H1 (cell line): ENCODE measurements at regions not wholly inside any gene's neighbourhood (a gene's known extent, or its start where the extent isn't known, plus 50 kb on each side); places are given as distances from the start of the nearest gene placed in this dataset.

ENCODE experiments used
- BCL11A ChIP-seq, 2 experiments: IDR thresholded peaks; one replicate each; pipeline ENCODE4 v1.6.1; 2011; ENCODE audit warnings: low read depth in 2 of 2, low read length in 2 of 2, mild to moderate bottlenecking in 2 of 2
- CHD7 ChIP-seq: fragments of 300-600 bp; sonication (generic); IDR thresholded peaks from 2 replicates; pipeline ENCODE4 v1.7.1; 2012; ENCODE audit warnings: low read length, moderate library complexity, mild to moderate bottlenecking, inconsistent platforms; ENCODE audit not compliant: insufficient replicate concordance
- GABPA ChIP-seq: IDR thresholded peaks from 2 replicates; pipeline ENCODE4 v1.6.1; 2011; ENCODE audit warnings: mild to moderate bottlenecking, low read length, moderate library complexity, borderline replicate concordance; ENCODE audit not compliant: insufficient read depth
- GTF2F1 ChIP-seq: IDR thresholded peaks from 2 replicates; pipeline ENCODE4 v1.6.1; 2012; ENCODE audit warnings: low read depth, low read length, improper control_type of control experiment, borderline replicate concordance
- NANOG ChIP-seq: IDR thresholded peaks from 2 replicates; pipeline ENCODE4 v1.6.1; 2011; ENCODE audit warnings: low read length, low read depth, mild to moderate bottlenecking, inconsistent platforms; ENCODE audit not compliant: insufficient read depth, poor library complexity, severe bottlenecking
- NRF1 ChIP-seq: IDR thresholded peaks from 2 replicates; pipeline ENCODE4 v1.6.1; 2011; ENCODE audit warnings: mild to moderate bottlenecking, low read depth, low read length, improper control_type of control experiment
- RAD21 ChIP-seq, 2 experiments: IDR thresholded peaks in 1 of 2; conservative IDR thresholded peaks in 1 of 2; 2 replicates each; pipeline ENCODE4 v1.6.1; 2011; ENCODE audit warnings: low read depth in 2 of 2, low read length in 2 of 2, improper control_type of control experiment in 1 of 2, inconsistent platforms in 1 of 2, mild to moderate bottlenecking in 1 of 2, moderate library complexity in 1 of 2
- SIX5 ChIP-seq: IDR thresholded peaks from 2 replicates; pipeline ENCODE4 v1.6.1; 2011; ENCODE audit warnings: mild to moderate bottlenecking, low read depth, low read length
- TAF7 ChIP-seq: optimal IDR thresholded peaks from 2 replicates; pipeline ENCODE3; 2011; ENCODE audit warnings: low read depth, mild to moderate bottlenecking, inconsistent platforms, low read length, moderate library complexity, borderline replicate concordance
- TF ChIP-seq, protein P1 (sequence below): IDR thresholded peaks from 2 replicates; pipeline ENCODE4 v1.6.1; 2012; ENCODE audit warnings: inconsistent platforms

- TF ChIP-seq CHD7 (no peak), NRF1 (no peak), TAF7 (no peak), BCL11A (IDR thresholded peaks at IDR 0.05; ENCODE audit: low read depth in 2 of 2, low read length in 2 of 2) (no peak), GTF2F1 (no peak), NANOG (no peak), SIX5 (no peak), GABPA (no peak), RAD21 (IDR thresholded peaks at IDR 0.05 in 1 of 2, conservative IDR thresholded peaks at IDR 0.05 in 1 of 2; ENCODE audit: low read depth in 2 of 2, low read length in 2 of 2) (no peak)
- TF ChIP-seq, protein P1, sequence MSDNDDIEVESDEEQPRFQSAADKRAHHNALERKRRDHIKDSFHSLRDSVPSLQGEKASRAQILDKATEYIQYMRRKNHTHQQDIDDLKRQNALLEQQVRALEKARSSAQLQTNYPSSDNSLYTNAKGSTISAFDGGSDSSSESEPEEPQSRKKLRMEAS: no peak
Observed at GRCh38 chr1:213370523-213370922, 319.5 kb downstream of the RPS6KC1 start (continued).
